Kasumi-1 (cell line): ENCODE measurements at regions not wholly inside any gene's neighbourhood (a gene's known extent, or its start where the extent isn't known, plus 50 kb on each side); places are given as distances from the start of the nearest gene placed in this dataset.

ENCODE experiments used
- DNase-seq, 2 experiments: peaks; one replicate each; lab custom pipeline; 2025; lab: John Stamatoyannopoulos, UW

DNA sequence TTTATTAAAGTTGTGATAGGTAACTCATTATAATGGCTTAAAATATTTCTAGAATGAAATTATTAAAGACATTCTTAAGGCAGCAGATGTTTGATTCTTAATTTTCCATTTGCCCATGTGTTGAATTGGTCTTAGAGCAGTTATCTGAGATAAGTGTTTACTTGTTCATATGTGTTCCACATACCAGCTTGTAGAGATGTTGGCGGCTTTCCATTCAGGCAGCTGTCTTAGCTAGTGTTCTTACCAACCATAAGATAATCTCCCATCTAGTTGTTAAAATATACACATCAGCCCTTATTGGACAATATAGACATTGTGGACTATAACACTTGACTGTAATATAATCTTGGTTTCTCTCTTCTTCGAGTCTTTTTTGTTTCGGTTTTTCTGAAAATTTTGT lies 1372.9 kb upstream of the ADGRL2 start:
- DNase-seq: no peak

DNA sequence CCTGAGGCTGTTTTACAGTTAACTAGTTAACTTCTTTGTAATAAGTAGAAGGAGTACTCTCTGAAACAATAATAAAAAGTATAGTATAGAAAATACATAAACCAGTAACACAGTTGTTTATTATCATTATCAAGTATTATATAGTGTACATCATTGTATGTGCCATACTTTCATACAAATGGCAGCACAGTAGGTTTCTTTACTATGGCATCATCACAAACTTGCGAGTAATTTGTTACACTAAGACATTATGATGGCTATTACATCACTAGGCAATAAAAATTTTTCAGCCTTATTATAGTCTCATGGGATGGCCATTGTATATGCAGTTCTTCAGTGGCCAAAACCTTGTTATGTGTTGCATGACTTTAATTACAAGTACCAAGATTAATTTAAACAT lies 1376.5 kb upstream of the ADGRL2 start:
- DNase-seq: no peak

DNA sequence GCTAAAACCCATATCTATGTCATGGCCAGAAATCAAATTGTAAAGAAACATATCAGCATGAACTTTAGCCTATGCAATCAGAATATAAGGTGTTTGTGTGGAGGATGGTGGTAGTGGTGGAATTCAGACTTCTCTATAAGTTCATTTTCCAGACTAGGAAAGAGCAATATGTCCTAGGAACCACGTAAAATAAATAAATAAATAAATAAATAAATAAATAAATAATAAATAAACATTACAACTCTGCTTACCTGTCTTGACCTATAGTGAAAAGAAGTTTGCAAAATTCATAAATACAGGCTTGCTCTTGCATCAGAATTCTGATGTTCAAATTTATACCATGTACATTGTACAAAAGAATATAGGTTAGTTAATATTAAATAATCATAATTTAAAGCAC lies 1382.6 kb upstream of the ADGRL2 start:
- no peak for DNase-seq

DNA sequence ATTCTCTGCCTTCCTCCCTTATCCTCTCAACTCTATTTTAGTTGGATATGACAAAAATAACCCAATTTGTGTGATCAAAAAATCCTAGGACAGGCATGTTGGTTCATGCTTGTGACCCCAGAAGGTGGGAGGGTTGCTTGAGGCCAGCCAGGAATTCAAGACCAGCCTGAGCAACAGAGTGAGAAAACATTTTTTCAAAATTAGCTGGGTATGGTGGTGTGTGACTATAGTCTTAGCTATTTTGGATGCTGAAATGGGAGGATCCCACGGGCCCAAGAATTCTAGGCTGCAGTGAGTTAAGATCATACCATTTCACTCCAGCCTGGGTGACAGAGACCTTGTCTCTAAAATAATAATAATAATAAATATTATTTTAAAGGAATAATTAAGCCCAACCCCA lies 1383.1 kb upstream of the ADGRL2 start:
- DNase-seq: no peak

DNA sequence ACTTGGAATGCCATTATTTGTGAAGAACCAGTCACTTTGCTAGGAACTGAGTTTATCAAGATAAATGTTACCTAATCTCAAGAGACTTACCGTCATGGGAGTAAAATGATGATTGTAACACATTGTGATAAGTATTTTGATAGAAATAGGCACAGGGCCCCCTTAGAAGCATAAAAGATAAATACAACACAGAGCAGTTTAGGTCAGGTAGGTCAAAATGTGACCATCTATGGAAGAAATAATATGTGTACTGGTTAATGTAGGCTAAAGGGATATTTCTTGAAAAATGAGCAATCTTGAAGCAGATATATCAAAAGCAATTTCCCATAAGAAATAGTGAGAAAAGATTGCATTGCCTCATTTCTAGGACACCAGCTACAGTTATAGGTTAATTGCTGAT lies 1386.8 kb upstream of the ADGRL2 start:
- no peak for DNase-seq

DNA sequence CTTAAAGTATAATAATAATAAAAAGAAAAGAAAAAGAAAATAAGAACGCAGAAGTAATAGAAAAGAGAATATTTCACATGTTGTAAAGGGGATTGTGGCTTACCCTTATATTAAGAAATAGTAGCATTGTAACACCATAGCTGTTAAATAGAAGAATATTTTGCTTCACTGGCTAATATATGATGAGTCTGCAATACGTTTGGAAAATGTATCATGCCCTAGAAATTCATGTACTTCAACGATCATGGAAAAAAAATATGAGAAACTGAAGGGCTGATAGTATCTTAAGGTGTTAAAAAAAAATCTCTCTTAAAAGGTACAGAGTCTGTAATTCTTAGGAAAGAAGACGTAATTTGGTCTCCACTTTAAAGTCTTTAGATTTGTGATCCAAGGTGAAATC lies 1390.5 kb upstream of the ADGRL2 start:
- DNase-seq: no peak

DNA sequence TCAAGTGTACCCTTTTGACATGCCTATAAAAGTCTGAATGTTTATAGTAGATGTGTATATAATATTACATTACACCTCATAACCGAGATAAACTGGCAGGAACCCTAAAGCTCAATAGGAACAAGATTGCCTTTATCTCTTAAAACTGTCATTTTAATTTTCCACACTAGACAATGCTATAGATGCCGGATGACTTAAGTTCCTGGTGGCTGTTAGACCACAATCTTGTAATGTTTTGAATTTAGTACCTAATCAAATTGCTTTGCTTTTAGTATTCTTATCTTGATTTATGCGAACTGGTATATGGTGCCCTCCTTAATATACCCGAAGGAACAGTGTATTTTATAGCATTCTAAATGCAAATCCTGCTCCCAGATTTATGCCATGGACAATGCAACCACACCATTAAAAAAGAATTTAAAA lies 1397.0 kb upstream of the ADGRL4 start:
- DNase-seq: no peak

DNA sequence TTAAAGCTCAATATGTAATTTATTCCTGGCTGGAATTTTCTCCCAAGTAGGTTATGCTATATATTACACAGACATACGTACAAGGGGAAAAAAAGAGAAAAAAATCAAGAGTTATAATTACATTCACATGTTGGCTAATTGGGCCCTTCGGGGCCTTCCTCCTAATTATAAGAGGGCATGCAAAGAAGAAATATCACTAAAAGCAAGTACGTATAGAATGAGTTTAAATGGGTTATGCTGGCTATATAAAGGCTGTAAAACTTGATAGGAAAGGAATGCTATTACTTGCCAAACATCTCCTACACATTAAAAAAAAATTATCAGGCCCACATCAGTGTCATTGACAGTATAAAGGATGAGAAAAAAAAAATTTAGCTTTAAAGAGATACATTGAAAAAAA lies 1396.1 kb upstream of the ADGRL4 start:
- no peak for DNase-seq

DNA sequence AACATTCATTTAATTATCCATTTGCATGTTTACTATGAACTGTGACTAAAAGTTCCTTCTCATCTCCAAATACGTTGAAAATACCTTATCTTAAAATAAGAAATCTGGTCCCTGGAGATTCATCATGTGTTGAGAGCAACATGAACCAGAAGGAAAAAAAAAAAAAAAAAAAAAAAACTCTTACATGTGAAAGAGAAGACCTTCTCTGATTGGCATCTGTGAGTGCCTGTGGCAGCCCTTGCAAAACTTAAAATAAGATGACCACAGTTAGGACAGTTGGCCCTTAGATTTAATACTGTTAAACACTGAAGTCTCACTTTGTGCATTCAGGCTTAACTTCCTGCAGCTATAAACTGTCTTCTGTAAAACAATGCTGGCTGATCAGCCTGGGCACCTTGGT lies 1395.2 kb upstream of the ADGRL4 start:
- DNase-seq: no peak

DNA sequence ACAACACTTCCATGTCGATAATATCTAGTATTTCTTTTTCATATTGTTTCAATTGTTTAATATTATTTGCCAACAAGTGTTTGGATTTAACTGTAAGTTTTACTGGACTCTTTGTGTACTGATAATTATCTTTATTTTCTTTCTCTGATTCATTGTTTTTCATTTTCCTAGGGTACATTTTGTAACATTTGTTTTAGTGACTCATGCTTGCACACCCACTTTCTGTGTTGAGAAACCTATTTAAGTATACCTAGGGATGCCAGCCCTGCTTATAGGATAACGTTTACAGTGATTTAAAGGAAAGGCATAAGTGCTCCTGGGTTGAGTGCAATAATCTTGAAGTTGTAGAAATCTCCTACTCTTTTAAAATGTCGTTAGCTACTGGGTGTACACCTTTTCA lies 1386.0 kb upstream of the ADGRL4 start:
- no peak for DNase-seq

DNA sequence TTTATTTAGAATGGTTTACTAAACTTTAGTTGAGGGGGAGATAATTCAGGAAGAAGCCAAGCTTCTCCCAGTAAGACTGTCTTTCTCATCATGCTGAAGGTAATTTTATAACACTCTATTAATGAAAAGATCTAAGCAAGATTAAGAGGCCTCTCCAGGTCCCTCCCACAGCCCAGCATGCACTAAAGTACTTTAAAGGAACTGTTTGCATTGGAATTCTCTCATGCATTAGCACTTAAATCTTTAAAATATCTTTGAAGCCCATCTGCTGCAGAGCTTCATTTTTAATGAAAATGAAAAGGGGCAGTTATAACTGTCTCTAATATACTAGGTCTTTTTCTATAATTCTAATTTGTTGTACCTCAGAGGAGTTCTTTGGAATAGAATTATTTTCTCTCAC lies 1379.1 kb upstream of the ADGRL4 start:
- no peak for DNase-seq

DNA sequence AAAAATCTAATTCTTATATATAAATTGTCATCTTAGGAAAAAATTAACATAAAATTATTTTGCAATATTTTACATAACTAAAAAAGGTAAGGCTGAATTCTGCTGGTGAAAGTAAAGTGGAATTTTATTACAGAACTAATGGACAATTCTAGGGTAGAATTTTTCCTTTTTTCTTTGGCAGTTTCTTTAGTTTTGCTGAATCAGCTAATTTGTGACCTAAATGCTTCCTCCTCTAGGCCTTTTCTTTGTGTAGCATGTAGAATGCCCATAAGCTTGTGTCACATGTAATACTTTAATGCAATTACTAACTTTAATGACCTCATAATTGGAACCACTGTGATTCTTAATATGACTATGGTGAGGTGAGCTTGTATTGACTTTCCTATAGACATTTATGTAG lies 1378.4 kb upstream of the ADGRL4 start:
- no peak for DNase-seq

DNA sequence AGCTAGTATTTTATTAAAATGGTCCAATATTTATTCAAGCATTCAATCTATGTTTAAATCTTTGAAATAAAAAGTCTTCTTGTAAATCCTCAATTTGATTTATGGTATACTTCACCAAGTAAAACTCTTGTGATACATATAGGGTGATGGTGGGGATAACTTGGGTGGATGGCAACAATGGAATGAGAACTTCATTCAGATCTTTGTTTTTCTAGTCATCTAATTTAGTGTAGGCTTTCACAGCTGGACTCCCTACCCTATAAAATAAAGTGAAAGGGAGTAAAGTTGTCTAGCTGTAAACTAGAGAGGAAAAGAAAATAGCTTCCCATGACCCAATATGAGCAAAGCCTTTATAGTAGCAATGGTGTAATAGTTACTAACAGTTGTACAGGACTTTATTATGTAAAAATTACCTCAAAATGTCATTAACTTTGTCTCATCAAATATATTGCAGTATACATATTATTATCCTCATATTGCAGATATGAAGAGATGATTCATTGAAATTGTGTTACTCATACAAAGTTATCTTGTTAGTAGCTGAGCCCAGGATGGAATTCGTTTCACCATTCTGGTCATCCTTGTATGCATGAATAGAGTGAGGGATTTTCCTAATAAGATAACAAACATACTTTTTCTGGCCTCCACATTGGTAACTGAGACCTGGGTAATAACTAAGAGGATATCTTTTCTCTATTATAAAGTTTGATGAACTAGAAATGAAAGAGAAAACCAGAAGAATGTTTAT lies 1377.7 kb upstream of the ADGRL4 start:
- DNase-seq: no peak

DNA sequence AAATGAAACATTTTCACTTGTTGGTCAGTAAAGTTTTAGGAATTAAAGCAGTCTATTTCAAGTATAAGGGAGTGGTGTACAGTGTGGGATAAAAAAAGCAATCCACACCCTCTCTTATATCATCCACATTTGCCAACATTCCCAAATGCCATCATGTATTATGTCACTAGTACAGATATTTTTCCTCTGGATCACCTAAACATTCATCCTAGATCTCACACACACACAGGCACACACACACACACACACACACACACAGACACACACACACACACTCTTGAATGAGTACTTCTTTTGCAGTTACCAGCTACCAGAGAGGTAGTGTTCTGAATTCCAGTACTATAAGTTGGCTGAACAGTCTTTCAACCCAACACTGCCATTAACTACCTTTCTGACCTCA lies 1369.1 kb upstream of the ADGRL4 start:
- DNase-seq: no peak

DNA sequence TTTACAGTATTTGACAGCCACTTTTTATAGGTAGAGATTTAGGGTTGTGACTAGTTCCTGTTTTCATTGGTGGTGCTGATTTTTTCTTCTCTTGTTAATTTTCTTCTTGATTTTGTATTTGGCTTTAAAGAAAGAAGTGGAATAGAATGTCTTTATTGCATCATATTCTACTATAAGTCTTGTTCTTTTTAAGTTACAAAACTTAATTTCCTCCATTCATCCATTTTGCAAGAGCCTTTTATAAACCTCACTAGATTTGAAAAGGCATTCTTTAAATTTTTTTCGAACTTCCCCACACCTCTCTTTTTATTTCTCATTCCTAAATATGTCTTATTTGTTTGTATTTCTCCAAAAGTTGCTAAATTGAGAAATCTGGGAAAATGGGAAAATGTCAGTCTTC lies 1368.6 kb upstream of the ADGRL4 start:
- DNase-seq: no peak

DNA sequence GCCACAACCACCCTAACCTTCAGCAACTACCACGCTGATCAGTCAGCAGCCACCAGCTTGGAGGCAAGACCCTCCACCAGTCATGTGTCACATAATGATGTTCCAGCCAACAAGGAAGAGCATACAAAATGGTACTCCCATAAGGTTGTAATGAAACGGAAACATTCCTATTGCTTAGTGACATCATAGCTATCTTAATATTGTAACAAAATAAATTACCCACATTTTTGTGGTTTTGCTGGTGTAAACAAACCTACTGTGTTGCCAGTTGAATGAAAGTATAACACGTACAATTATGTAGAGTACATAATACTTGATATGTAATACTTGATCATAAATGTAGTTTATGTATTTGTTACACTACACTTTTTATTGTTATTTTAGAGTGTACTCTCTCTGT lies 1363.2 kb upstream of the ADGRL4 start:
- DNase-seq: no peak

DNA sequence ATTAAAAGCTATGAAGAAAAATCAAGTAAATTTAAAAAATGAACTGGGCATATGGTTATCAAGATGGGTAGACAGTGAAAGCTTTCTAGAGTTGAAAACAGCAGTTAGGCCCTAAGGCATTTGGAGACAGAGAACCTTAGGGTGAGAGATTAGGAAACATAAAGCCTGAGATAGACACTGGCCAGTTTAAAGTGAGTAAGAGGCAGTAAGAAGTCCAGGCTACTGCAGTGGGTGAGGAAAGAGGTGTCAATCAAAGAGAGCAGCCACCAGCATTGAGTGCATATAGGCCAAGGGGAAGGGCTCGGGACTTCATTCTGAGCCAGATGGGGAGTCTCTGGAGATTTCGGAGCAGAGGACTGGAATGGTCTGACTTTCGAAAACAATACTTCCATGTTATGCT lies 1360.5 kb upstream of the ADGRL4 start:
- no peak for DNase-seq

DNA sequence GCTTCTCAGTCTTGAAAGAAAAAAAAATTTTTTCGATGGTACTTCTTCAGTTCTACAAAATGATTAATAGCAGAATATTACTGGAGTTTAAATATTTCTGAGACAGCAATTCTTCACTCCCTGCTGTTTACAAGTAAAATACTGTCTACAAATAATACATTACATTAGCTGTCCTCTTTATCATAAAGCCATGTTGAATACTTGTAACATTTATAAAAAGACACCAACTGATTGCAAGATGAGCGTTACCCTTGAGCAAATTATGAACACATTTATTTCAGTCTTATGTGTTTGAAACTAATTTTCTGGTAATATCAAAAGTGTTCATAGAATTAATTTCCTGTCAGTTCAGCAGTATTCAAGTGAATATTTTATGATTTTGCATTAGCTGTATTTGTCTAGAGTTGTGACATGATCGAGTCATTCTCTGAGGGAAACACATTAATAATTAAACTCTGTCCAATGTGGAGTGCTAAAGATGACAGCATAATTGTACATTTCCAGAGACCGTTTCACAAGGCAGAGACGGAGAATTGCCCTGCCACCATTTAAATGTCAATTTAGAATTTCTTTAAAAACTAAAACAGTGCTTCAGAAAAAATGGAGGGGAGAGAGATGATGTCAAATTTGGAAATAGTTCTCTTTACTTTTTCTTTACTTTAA lies 1359.0 kb upstream of the ADGRL4 start:
- no peak for DNase-seq

DNA sequence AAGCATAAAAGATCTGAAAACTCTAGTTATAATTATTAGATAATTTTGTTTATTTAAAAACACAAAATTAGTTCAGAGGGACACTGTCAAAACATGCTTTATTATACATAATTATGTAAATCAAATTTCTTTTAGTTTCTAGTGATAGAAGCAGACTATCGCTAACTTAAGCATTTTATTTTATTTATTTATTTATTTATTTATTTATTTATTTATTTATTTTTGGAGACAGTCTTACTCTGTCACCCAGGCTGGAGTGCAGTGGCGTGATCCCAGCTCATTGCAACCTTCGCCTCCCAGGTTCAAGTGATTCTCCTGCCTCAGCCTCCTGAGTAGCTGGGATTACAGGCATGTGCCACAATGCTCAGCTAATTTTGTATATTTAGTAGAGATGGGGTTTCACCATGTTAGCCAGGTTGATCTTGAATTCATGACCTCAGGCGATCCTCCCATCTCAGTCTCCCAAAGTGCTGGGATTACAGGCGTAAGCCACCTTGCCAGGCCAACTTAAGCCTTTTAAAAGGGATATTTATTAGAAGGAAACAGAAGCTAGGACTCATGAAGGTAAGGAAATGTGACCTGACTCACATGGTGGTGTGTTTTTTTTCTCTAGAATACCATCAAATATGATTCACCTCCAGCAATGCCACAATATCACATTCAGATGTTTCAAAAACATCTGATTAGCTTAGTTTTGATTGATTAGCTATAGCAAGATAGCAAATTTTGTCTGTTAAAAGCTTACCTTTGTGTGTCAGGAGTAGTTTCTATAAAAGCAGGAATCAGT lies 1357.4 kb upstream of the ADGRL4 start:
- DNase-seq: no peak

DNA sequence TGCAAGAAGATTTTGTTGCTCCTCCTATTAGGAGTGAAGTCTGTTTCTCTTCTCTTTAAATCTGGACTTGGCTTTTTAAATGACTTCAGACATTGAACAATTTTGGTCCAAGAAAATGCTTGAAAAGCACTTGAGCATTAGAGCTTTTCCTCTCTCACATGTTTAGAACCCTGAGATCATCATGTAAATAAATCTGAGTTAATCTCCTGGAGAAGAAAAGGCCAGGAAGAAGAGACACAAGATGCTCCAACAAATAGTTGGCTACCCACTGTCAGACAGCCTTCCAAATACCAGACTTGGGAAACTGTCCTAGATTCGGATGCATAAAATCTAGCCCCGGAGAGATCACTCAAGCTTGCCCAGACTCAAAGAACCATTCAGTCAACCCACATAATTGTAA lies 1353.1 kb upstream of the ADGRL4 start:
- no peak for DNase-seq

DNA sequence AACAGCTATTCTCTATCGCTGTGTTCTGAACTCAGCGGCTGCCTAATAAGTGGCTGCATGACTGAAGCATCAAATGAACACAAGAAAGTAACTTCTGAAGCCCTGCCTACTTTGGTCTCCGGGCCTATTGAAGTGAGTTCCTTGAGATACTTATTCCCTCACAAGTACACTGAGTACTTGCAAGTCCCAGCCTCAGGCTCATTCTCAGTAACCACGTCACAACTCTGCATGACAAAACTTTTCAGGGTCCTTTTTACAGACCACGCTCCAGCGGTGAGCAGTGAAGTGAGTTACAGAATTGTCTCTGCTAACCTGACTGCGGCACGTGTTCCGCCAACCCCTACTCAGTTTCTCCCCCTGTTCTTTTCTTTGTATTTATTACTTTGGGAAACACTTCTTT lies 1342.7 kb upstream of the ADGRL4 start:
- DNase-seq: no peak

DNA sequence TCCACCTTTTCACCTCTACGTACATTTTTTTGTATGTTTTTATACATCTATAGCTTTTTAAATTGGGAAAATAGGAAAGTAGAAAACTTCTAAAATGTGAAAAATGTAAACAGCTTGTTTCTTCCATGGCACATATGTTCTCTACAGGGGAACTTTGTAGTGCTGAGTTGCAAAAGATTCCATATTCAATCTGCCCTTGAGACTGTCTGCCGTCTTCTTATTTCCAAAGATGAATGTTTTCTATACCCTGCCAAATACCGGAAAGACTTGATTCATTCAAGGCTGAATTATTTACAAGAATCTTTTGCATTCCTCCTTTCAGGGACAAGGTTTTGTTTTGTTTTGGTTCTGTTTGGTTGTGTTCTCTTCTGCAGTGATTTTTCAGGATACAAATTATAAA lies 1334.5 kb upstream of the ADGRL4 start:
- DNase-seq: no peak

DNA sequence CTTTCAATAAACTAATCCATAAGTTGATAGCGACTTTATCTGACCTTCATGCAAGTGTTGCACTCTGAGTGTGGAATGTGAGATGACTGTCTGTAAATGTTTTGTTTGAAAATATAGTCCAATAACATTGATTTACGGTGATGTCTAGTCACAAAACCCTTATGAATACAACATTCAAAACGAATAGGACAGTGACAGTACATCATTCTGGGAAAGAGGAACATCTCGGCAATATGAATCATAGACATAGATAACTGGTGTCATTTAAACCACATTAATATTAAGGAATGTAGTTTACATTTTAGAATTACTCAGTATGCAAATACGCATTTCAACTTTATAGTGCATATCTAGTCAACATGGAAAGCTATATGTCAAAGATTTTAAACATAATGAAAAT lies 1311.6 kb upstream of the ADGRL4 start:
- no peak for DNase-seq
